ENCODE measurements at regions not wholly inside any gene's neighbourhood (a gene's known extent, or its start where the extent isn't known, plus 50 kb on each side); places are given as distances from the start of the nearest gene placed in this dataset.

- H3K4me1 ChIP-seq (ENCODE audit: insufficient read depth, low read length) = peaks cover 23% of the 10 kb centered on the region
- no peaks in the 10 kb centered on the region for H3K27me3 ChIP-seq (ENCODE audit: insufficient read depth, low read length)
- no peaks in the 10 kb centered on the region for H3K36me3 ChIP-seq (ENCODE audit: insufficient read depth, low read length)
- H3K4me3 ChIP-seq (ENCODE audit: insufficient read depth, low read depth, low read length) = no peak overlapping the region
- Mint-ChIP-seq H3K27ac (ENCODE audit: unreplicated experiment) (no peak overlapping the region), H3K27me3 (ENCODE audit: low read depth, unreplicated experiment) (no peaks in the 10 kb centered on the region), H3K4me1 (ENCODE audit: low read depth, unreplicated experiment) (peaks cover 21% of the 10 kb centered on the region), H3K4me3 (ENCODE audit: unreplicated experiment) (no peak overlapping the region), H3K9me3 (ENCODE audit: unreplicated experiment) (peaks cover 4% of the 10 kb centered on the region), H3K36me3 (ENCODE audit: low read depth, unreplicated experiment) (no peaks in the 10 kb centered on the region)
- H3K4me2 ChIP-seq (ENCODE audit: low read length) = no peak overlapping the region
- DNase-seq (ENCODE audit: low read depth) = no peak
- no peak for FAIRE-seq
- H3K9ac ChIP-seq (ENCODE audit: low read length) = no peak overlapping the region
- H3K79me2 ChIP-seq (ENCODE audit: insufficient read depth, low read length) = no peaks in the 10 kb centered on the region
- H2AFZ ChIP-seq (ENCODE audit: low read depth, low read length) = no peak overlapping the region
- H3K9me3 ChIP-seq (ENCODE audit: insufficient read depth, low read depth, low read length) = no peaks in the 10 kb centered on the region
- H4K20me1 ChIP-seq (ENCODE audit: insufficient read depth, low read length) = no peaks in the 10 kb centered on the region
- TF ChIP-seq CTCF (IDR thresholded peaks at IDR 0.05; ENCODE audit: insufficient read depth, low read depth, low read length) = no peak
- no peak for TF ChIP-seq EZH2 (IDR thresholded peaks at IDR 0.05; ENCODE audit: insufficient read depth, low read length)
- no peak overlapping the region for H3K27ac ChIP-seq (ENCODE audit: low read depth, low read length)
Measured at GRCh38 chrX:20519146-20519545, 252.4 kb upstream of the RPS6KA3 start.

DNA sequence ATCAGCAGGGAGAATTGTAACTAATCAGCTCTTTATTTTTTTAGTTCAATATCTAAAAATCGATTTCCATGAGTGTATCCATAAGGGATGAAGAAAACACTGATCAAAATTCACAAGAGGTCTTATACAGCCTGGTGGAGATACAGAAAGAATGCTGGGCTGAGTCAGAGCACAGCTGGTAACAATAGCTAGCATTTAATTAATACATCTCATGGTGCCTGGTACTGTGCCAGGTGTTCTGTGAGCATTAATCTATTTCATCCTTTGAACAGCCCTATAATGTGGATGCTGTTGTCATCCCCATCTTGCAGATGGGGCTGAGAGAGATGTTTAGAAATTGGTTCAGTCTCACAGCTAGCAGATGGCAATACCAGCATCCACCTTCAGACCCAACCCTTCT is 250.9 kb upstream of the RPS6KA3 start:
- Mint-ChIP-seq H3K27ac (ENCODE audit: unreplicated experiment) (no peak overlapping the region), H3K27me3 (ENCODE audit: low read depth, unreplicated experiment) (no peaks in the 10 kb centered on the region), H3K4me1 (ENCODE audit: low read depth, unreplicated experiment) (peaks cover 32% of the 10 kb centered on the region), H3K9me3 (ENCODE audit: unreplicated experiment) (peaks cover 4% of the 10 kb centered on the region), H3K36me3 (ENCODE audit: low read depth, unreplicated experiment) (no peaks in the 10 kb centered on the region), H3K4me3 (ENCODE audit: unreplicated experiment) (no peak overlapping the region)
- no peak for FAIRE-seq
- Histone ChIP-seq H3K4me3 (ENCODE audit: insufficient read depth, low read depth, low read length) (no peak overlapping the region), H2AFZ (ENCODE audit: low read depth, low read length) (no peak overlapping the region), H3K4me1 (ENCODE audit: insufficient read depth, low read length) (peaks cover 30% of the 10 kb centered on the region), H3K9ac (ENCODE audit: low read length) (no peak overlapping the region), H3K9me3 (ENCODE audit: insufficient read depth, low read depth, low read length) (no peaks in the 10 kb centered on the region), H3K36me3 (ENCODE audit: insufficient read depth, low read length) (no peaks in the 10 kb centered on the region), H3K79me2 (ENCODE audit: insufficient read depth, low read length) (no peaks in the 10 kb centered on the region), H3K27me3 (ENCODE audit: insufficient read depth, low read length) (no peaks in the 10 kb centered on the region), H3K4me2 (ENCODE audit: low read length) (peak overlapping the region; percentile 26), H3K27ac (ENCODE audit: low read depth, low read length) (no peak overlapping the region), H4K20me1 (ENCODE audit: insufficient read depth, low read length) (no peaks in the 10 kb centered on the region)
- TF ChIP-seq CTCF (IDR thresholded peaks at IDR 0.05; ENCODE audit: insufficient read depth, low read depth, low read length) = no peak
- TF ChIP-seq EZH2 (IDR thresholded peaks at IDR 0.05; ENCODE audit: insufficient read depth, low read length) = no peak
- DNase-seq (ENCODE audit: low read depth) = peak; percentile 65

DNA sequence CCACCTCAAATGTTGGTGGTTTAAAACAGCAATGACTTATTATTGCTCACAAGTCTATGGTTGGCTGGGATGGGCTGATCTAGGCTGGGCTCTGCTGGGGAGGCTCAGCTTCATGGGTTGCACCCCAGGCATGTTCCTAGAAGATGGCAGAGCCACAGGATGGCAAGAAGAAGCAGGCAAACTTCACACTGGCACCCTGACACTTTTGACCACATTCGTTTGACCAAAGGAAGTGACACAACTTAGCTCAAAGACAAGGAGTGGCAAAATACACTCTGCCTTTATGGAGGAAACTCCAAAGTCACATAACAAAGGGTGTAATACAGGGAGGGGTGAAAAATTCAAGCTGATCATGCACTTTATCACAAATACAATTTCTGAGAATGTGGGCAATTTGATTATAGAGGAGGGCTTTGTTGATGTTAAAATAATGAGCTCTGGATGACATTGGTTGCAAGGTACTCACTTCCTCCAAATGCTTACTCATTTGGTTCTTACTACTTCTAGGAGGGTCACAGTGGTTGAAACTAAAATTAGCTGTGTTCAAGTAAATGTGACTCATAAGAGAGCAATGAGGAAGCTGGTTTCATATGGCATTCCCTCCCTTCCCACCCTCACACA is 249.2 kb upstream of the RPS6KA3 start:
- FAIRE-seq = peak; percentile 100
- Histone ChIP-seq H3K9me3 (ENCODE audit: insufficient read depth, low read depth, low read length) (no peaks in the 10 kb centered on the region), H3K27me3 (ENCODE audit: insufficient read depth, low read length) (no peaks in the 10 kb centered on the region), H2AFZ (ENCODE audit: low read depth, low read length) (no peak overlapping the region), H3K79me2 (ENCODE audit: insufficient read depth, low read length) (no peaks in the 10 kb centered on the region), H3K4me2 (ENCODE audit: low read length) (peak overlapping the region; percentile 67), H3K9ac (ENCODE audit: low read length) (peak overlapping the region; percentile 17), H3K36me3 (ENCODE audit: insufficient read depth, low read length) (no peaks in the 10 kb centered on the region), H4K20me1 (ENCODE audit: insufficient read depth, low read length) (no peaks in the 10 kb centered on the region), H3K4me3 (ENCODE audit: insufficient read depth, low read depth, low read length) (no peak overlapping the region), H3K27ac (ENCODE audit: low read depth, low read length) (peak overlapping the region; percentile 89), H3K4me1 (ENCODE audit: insufficient read depth, low read length) (peaks cover 30% of the 10 kb centered on the region)
- DNase-seq (ENCODE audit: low read depth) = peak; percentile 96
- H3K36me3 Mint-ChIP-seq (ENCODE audit: low read depth, unreplicated experiment) = no peaks in the 10 kb centered on the region
- TF ChIP-seq CTCF (IDR thresholded peaks at IDR 0.05; ENCODE audit: insufficient read depth, low read depth, low read length) (no peak), EZH2 (IDR thresholded peaks at IDR 0.05; ENCODE audit: insufficient read depth, low read length) (no peak)
- peaks cover 35% of the 10 kb centered on the region for H3K4me1 Mint-ChIP-seq (ENCODE audit: low read depth, unreplicated experiment)
- peaks cover 4% of the 10 kb centered on the region for H3K9me3 Mint-ChIP-seq (ENCODE audit: unreplicated experiment)
- H3K27ac Mint-ChIP-seq (ENCODE audit: unreplicated experiment) = peak overlapping the region; percentile 92
- H3K27me3 Mint-ChIP-seq (ENCODE audit: low read depth, unreplicated experiment) = no peaks in the 10 kb centered on the region
- H3K4me3 Mint-ChIP-seq (ENCODE audit: unreplicated experiment) = no peak overlapping the region

Measured in astrocyte (in vitro differentiated cells and primary cell).